ENCODE measurements at regions not wholly inside any gene's neighbourhood (a gene's known extent, or its start where the extent isn't known, plus 50 kb on each side); places are given as distances from the start of the nearest gene placed in this dataset.

- H3K36me3 Mint-ChIP-seq (ENCODE audit: low read depth) = no peaks in the 10 kb centered on the region
- no peak overlapping the region for H3K27ac Mint-ChIP-seq (ENCODE audit: unreplicated experiment)
- H3K9me3 Mint-ChIP-seq = no peaks in the 10 kb centered on the region
- H3K27me3 Mint-ChIP-seq (ENCODE audit: low read depth) = peaks cover 23% of the 10 kb centered on the region
- H3K4me3 Mint-ChIP-seq = no peak overlapping the region
- H3K4me1 Mint-ChIP-seq = no peaks in the 10 kb centered on the region
- DNase-seq (ENCODE audit: low read depth, low spot score) = no peak
- no peak for TF ChIP-seq CTCF (conservative IDR thresholded peaks at IDR 0.05)
These were observed 93.6 kb upstream of the CPEB2 start for GRCh38 chr4:14908635-14909034.

GRCh38 chr4:14910411-14910810 is 91.9 kb upstream of the CPEB2 start:
- no peak for DNase-seq (ENCODE audit: low read depth, low spot score)
- Mint-ChIP-seq H3K27ac (ENCODE audit: unreplicated experiment) (no peak overlapping the region), H3K27me3 (ENCODE audit: low read depth) (peaks cover 23% of the 10 kb centered on the region)

GRCh38 chr4:14912426-14912825 is 89.9 kb upstream of the CPEB2 start:
- H3K4me3 Mint-ChIP-seq = no peak overlapping the region
- no peak for TF ChIP-seq CTCF (conservative IDR thresholded peaks at IDR 0.05)
- H3K27ac Mint-ChIP-seq (ENCODE audit: unreplicated experiment) = no peak overlapping the region
- no peaks in the 10 kb centered on the region for H3K4me1 Mint-ChIP-seq
- DNase-seq (ENCODE audit: low read depth, low spot score) = no peak
- peaks cover 23% of the 10 kb centered on the region for H3K27me3 Mint-ChIP-seq (ENCODE audit: low read depth)
- H3K9me3 Mint-ChIP-seq = peaks cover 3% of the 10 kb centered on the region
- H3K36me3 Mint-ChIP-seq (ENCODE audit: low read depth) = no peaks in the 10 kb centered on the region

More at GRCh38 chr4:14910411-14910810, 91.9 kb upstream of the CPEB2 start:
- Mint-ChIP-seq H3K36me3 (ENCODE audit: low read depth) (no peaks in the 10 kb centered on the region), H3K4me1 (no peaks in the 10 kb centered on the region), H3K4me3 (no peak overlapping the region), H3K9me3 (peaks cover 3% of the 10 kb centered on the region)
- TF ChIP-seq CTCF (conservative IDR thresholded peaks at IDR 0.05) = no peak

GRCh38 chr4:14915018-14915417 is 87.3 kb upstream of the CPEB2 start:
- Mint-ChIP-seq H3K4me1 (peaks cover 5% of the 10 kb centered on the region), H3K27ac (ENCODE audit: unreplicated experiment) (no peak overlapping the region), H3K9me3 (peaks cover 3% of the 10 kb centered on the region), H3K4me3 (no peak overlapping the region), H3K36me3 (ENCODE audit: low read depth) (no peaks in the 10 kb centered on the region), H3K27me3 (ENCODE audit: low read depth) (peaks cover 10% of the 10 kb centered on the region)
- no peak for DNase-seq (ENCODE audit: low read depth, low spot score)
- TF ChIP-seq CTCF (conservative IDR thresholded peaks at IDR 0.05) = no peak

GRCh38 chr4:14916554-14917297 is 85.6 kb upstream of the CPEB2 start:
- no peak for DNase-seq (ENCODE audit: low read depth, low spot score)
- no peak overlapping the region for H3K27ac Mint-ChIP-seq (ENCODE audit: unreplicated experiment)
- peaks cover 5% of the 10 kb centered on the region for H3K4me1 Mint-ChIP-seq

More at GRCh38 chr4:14916554-14917297, 85.6 kb upstream of the CPEB2 start:
- no peak for TF ChIP-seq CTCF (conservative IDR thresholded peaks at IDR 0.05)
- H3K4me3 Mint-ChIP-seq = no peak overlapping the region
- H3K36me3 Mint-ChIP-seq (ENCODE audit: low read depth) = no peaks in the 10 kb centered on the region
- H3K27me3 Mint-ChIP-seq (ENCODE audit: low read depth) = no peaks in the 10 kb centered on the region
- peaks cover 3% of the 10 kb centered on the region for H3K9me3 Mint-ChIP-seq
